ENCODE measurements at regions not wholly inside any gene's neighbourhood (a gene's known extent, or its start where the extent isn't known, plus 50 kb on each side); places are given as distances from the start of the nearest gene placed in this dataset.

DNA sequence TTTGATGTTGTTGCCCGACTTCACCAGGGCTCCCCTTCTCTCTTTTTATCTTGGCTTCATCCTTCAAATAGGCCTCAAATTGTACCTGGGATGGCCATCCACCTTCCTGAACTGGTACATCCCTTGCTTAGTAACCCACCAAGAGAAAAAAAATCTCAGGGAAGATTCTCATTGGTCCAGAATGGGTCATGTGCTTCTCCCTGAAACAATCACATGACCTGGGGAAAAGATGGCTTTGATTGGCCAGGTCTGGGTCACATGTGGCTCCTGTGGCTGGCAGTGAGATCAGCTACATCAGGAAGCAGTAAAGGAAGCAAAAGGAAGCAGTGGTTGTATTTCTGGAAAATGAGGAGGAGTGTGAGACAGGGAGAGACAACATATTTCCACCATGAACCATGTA is 540.2 kb downstream of the MIAT start:
- CTCF ChIA-PET, result no interaction called here
- H3K4me3 Mint-ChIP-seq, result no peak overlapping the region
- H3K27me3 Mint-ChIP-seq (ENCODE audit: low read depth), result peaks cover 17% of the 10 kb centered on the region
- no peaks in the 10 kb centered on the region for H3K9me3 Mint-ChIP-seq
- no peak overlapping the region for H3K27ac Mint-ChIP-seq
- no peak for DNase-seq
- intact Hi-C loops (cut with micrococcal nuclease), result no loop called here
- no peaks in the 10 kb centered on the region for H3K4me1 Mint-ChIP-seq (ENCODE audit: low read depth)
- H3K36me3 Mint-ChIP-seq (ENCODE audit: low read depth), result no peaks in the 10 kb centered on the region

DNA sequence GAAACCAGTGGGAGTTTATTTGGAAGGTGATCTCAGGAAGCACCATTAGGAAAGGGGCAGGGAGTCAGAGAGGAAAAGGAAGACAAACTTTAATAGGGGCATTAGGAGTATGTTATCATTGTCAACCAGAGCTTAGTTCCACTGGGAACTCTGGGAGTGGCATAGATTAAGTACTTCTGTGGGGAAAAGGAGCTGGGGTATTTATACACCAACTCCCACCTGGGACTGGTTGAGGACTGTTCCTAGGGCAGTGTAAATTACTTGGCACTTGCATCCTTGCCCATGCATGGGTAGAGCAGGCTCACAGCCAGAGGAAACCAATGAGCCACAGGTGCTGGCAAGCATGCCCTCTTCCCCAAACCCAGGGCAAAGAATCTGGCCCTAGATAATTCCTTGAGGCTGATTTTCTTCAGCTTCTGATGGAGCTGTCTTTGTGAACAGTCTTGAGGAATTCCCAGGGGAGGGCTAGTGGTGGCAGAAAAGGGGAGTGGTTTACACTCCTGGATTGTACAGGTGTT is 541.2 kb downstream of the MIAT start:
- H3K4me3 Mint-ChIP-seq, result no peak overlapping the region
- H3K27ac Mint-ChIP-seq, result no peak overlapping the region
- intact Hi-C loops (cut with micrococcal nuclease), result no loop called here
- H3K27me3 Mint-ChIP-seq (ENCODE audit: low read depth), result peaks cover 18% of the 10 kb centered on the region
- no peaks in the 10 kb centered on the region for H3K36me3 Mint-ChIP-seq (ENCODE audit: low read depth)
- CTCF ChIA-PET, result interaction anchor here (0.5 kb wide), 1 partner anchor 328 kb away, joined by 4 read pairs; no protein-coding TSS in a partner anchor
- H3K4me1 Mint-ChIP-seq (ENCODE audit: low read depth), result no peaks in the 10 kb centered on the region
- no peak for DNase-seq
- H3K9me3 Mint-ChIP-seq, result no peaks in the 10 kb centered on the region

DNA sequence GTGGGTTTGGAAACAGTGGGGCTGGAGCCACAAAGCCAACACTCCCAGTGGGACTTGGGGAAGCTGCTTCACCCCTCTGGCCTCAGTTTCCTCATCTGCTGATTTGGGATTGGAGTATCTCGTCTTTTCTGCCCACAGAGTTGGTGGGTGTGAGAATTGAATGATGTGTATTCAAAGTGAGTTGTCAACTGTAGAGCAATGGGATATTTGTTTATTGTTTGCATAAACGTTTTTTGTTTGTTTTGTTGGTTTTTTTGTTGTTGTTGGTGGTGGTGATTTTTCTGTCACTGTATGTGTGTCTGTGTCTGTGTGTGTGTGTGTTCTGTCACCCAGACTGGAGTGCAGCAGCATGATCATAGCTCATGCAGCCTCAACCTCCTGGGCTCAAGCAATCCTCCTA is 542.0 kb downstream of the MIAT start:
- no peak for DNase-seq

DNA sequence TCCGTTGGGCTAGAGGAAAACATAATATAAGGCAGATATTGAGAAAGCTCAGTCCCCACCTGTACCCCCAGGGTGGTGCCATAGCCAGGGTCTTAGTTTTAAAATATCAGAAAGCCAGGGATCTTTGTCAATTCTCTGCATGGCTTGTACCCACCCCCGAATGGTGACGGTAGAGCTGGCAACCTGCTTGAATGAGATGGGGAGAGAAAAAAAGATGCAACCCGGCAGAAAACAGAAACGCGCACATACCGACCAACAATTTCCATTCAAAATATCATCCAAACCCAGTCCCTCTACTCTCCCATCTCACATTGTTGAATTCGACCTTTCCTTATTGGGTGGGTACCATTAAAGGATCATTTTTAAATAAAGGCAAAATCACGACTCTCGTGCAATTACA is 543.9 kb downstream of the MIAT start:
- no peaks in the 10 kb centered on the region for H3K9me3 Mint-ChIP-seq
- no peaks in the 10 kb centered on the region for H3K36me3 Mint-ChIP-seq (ENCODE audit: low read depth)
- CTCF ChIA-PET, result no interaction called here
- peaks cover 26% of the 10 kb centered on the region for H3K27me3 Mint-ChIP-seq (ENCODE audit: low read depth)
- H3K4me3 Mint-ChIP-seq, result no peak overlapping the region
- intact Hi-C loops (cut with micrococcal nuclease), result no loop called here
- DNase-seq, result no peak
- no peaks in the 10 kb centered on the region for H3K4me1 Mint-ChIP-seq (ENCODE audit: low read depth)
- H3K27ac Mint-ChIP-seq, result no peak overlapping the region

More for the DNA sequence above, 542.0 kb downstream of the MIAT start:
- Mint-ChIP-seq H3K4me1 (ENCODE audit: low read depth) (no peaks in the 10 kb centered on the region), H3K4me3 (no peak overlapping the region), H3K36me3 (ENCODE audit: low read depth) (no peaks in the 10 kb centered on the region), H3K27me3 (ENCODE audit: low read depth) (peaks cover 19% of the 10 kb centered on the region), H3K9me3 (no peaks in the 10 kb centered on the region), H3K27ac (no peak overlapping the region)
- CTCF ChIA-PET, result no interaction called here
- intact Hi-C loops (cut with micrococcal nuclease), result no loop called here

DNA sequence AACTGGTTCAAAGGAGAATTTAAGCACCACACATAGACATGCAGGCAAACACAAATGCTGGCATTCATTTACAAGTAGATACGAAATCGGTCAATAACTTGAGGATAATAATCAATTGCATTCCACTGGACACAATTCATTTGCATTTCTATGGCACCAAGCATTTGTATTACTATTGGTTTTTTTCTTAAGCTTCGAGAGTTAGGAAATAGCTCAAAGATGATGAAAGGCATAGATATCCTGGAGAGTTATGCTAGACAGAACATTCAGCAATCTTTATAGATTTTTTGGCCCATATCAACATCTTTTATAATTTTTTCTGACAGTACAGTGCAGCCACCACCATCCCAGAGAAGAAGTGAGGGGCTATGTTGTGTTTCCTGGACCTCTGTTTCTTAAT is 544.4 kb downstream of the MIAT start:
- Mint-ChIP-seq H3K9me3 (no peaks in the 10 kb centered on the region), H3K36me3 (ENCODE audit: low read depth) (no peaks in the 10 kb centered on the region)

DNA sequence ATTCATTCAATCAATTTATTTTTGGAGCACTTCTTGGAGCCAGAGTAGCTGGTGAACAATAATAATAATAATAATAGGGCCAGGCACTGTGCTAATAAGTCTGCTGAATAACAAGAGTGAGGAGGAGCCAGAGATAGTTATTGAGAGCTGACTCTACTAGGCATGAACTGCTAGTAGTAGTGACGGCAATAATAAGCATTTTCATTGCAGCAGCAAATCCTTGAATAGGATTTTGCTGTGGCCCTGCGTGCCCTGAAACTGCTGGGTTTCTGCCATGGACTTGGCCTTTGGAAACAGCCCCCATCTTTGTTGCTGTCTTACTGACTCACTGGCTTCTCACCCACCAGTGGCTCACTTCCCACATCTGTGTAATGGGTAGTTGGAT is 545.9 kb downstream of the MIAT start:
- Mint-ChIP-seq H3K9me3 (no peaks in the 10 kb centered on the region), H3K27me3 (ENCODE audit: low read depth) (peaks cover 30% of the 10 kb centered on the region), H3K4me1 (ENCODE audit: low read depth) (no peaks in the 10 kb centered on the region), H3K36me3 (ENCODE audit: low read depth) (no peaks in the 10 kb centered on the region), H3K4me3 (no peak overlapping the region), H3K27ac (no peak overlapping the region)
- CTCF ChIA-PET, result no interaction called here
- no peak for DNase-seq
- intact Hi-C loops (cut with micrococcal nuclease), result no loop called here

More for the DNA sequence above, 544.4 kb downstream of the MIAT start:
- no peak for DNase-seq
- no peaks in the 10 kb centered on the region for H3K4me1 Mint-ChIP-seq (ENCODE audit: low read depth)
- H3K27me3 Mint-ChIP-seq (ENCODE audit: low read depth), result peaks cover 30% of the 10 kb centered on the region
- no peak overlapping the region for H3K4me3 Mint-ChIP-seq
- intact Hi-C loops (cut with micrococcal nuclease), result no loop called here
- no peak overlapping the region for H3K27ac Mint-ChIP-seq
- CTCF ChIA-PET, result no interaction called here

DNA sequence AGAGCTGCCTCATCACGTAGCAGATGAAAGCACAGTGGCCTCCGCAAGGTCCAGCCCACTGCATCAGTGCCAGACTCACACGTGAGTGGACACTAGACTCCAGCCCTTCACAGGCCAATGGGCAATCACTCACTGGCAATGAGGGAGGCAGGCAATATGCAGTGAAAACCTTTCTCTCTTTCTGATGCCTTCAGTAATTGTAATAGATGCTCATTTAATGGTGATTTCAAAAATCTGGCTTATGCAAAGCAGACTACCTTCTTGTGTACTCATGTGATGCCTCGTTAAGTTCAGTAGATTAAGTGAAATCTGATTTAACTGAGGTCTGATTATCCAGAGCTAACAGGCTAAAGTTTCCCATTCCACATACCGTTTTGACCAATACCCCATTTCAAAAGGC is 546.9 kb downstream of the MIAT start:
- no peak overlapping the region for H3K27ac Mint-ChIP-seq
- CTCF ChIA-PET, result no interaction called here
- no peaks in the 10 kb centered on the region for H3K36me3 Mint-ChIP-seq (ENCODE audit: low read depth)
- no peak overlapping the region for H3K4me3 Mint-ChIP-seq
- no peaks in the 10 kb centered on the region for H3K4me1 Mint-ChIP-seq (ENCODE audit: low read depth)
- H3K9me3 Mint-ChIP-seq, result no peaks in the 10 kb centered on the region
- intact Hi-C loops (cut with micrococcal nuclease), result no loop called here
- H3K27me3 Mint-ChIP-seq (ENCODE audit: low read depth), result peaks cover 30% of the 10 kb centered on the region
- no peak for DNase-seq

DNA sequence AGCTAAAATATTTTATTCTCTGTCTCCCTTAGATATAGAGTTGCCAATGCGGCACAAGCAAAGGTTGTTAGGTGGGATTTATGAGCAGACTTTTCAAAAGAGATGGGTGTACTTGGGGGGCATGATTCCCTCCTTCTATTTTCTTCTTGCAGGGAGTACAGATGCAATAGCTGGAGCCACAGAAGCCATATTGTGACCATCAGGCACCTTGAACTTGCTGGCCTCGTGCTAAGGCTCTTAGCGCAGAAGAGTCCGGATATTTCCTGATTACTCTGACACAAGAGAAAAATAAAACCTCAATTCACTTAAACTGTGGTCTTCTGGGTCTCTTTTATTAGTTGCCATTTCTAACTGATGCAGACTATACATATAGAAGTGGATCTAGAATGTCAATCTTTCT is 547.4 kb downstream of the MIAT start:
- no peak overlapping the region for H3K4me3 Mint-ChIP-seq
- H3K27me3 Mint-ChIP-seq (ENCODE audit: low read depth), result peaks cover 33% of the 10 kb centered on the region
- intact Hi-C loops (cut with micrococcal nuclease), result no loop called here
- no peaks in the 10 kb centered on the region for H3K4me1 Mint-ChIP-seq (ENCODE audit: low read depth)
- H3K27ac Mint-ChIP-seq, result no peak overlapping the region
- no peaks in the 10 kb centered on the region for H3K36me3 Mint-ChIP-seq (ENCODE audit: low read depth)
- CTCF ChIA-PET, result no interaction called here
- DNase-seq, result no peak
- no peaks in the 10 kb centered on the region for H3K9me3 Mint-ChIP-seq

DNA sequence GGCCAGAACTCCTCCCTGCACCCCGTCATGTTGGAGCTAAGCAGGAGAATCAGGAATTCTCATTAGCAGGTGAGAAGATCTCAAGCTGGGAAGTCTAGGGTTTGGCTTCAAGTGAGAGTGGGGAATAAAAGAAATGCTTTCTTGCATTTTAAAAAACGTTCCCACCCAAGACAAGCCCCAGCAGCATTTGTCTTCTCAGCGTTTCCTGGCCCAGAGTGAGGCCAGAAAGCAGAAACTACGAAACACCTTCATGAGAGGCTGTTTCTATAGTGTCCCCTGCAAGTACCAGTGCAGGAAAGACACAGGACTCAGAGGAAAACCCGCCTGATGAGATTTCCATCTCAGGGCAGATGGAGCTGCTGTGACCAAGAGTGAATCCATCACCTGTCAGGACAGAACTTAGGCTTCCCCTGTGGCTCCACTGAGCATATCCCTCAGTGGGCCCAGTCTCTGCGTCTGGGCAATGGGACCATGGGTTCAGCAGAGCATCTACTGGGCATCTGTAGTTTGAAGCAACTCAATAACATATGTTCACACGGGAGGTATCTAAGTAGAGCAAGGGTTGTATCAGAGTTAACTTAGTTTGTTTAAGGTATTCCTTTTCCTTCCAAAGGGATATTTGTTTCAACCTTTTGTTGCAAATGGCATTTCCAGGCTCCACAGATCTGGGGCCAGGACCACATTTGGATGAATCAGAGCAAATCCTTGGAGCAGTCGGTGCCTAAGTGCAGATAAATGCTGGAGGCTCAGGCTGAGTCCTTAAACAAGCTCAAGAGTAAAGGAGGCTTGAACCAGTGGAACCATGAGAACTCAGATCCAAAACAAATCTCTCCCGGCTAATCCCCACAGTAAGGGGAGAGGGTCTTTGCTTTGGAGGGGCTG is 548.3 kb downstream of the MIAT start:
- Mint-ChIP-seq H3K27me3 (ENCODE audit: low read depth) (peaks cover 26% of the 10 kb centered on the region), H3K4me3 (no peak overlapping the region), H3K4me1 (ENCODE audit: low read depth) (no peaks in the 10 kb centered on the region), H3K9me3 (no peaks in the 10 kb centered on the region), H3K36me3 (ENCODE audit: low read depth) (no peaks in the 10 kb centered on the region), H3K27ac (no peak overlapping the region)
- DNase-seq, result no peak
- intact Hi-C loops (cut with micrococcal nuclease), result no loop called here
- CTCF ChIA-PET, result no interaction called here

DNA sequence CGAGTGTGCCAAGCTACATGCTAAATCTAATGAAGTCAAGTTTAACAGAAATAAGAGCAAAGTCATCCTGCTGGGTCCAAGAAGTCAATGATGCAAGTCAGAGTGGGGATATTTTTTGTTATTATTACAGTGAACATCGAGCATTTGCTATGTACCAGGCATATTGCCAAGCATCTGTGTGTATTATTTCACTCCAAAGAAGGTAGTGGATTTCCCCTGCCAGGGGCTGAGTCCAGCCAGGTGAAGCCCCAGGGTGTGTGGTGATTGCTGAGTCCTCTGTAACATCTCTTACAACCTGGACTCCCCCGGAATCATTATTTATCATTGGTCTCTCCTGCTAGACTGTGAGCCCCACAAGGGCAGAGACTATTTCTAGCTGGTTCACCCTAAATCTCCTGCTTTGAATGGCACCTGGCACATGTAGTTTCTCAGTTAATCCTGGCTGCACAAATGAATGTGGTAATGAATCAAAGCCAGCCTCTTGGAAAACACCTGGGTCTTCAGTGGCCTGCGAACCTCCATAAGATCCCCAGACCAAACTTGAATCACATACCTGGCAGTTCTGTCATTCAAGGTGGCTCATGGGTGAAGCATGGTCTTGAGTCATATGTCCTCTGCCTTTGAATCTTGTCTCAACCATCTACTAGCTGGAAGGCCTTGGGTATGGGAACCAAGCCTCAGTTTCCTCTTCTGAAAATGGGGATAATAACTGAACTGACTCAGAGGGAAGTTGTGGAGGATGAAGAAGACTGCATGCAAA is 549.2 kb downstream of the MIAT start:
- Mint-ChIP-seq H3K36me3 (ENCODE audit: low read depth) (no peaks in the 10 kb centered on the region), H3K9me3 (no peaks in the 10 kb centered on the region), H3K4me1 (ENCODE audit: low read depth) (no peaks in the 10 kb centered on the region), H3K27me3 (ENCODE audit: low read depth) (peaks cover 23% of the 10 kb centered on the region), H3K27ac (no peak overlapping the region), H3K4me3 (no peak overlapping the region)
- DNase-seq, result no peak
- intact Hi-C loops (cut with micrococcal nuclease), result no loop called here
- CTCF ChIA-PET, result no interaction called here

DNA sequence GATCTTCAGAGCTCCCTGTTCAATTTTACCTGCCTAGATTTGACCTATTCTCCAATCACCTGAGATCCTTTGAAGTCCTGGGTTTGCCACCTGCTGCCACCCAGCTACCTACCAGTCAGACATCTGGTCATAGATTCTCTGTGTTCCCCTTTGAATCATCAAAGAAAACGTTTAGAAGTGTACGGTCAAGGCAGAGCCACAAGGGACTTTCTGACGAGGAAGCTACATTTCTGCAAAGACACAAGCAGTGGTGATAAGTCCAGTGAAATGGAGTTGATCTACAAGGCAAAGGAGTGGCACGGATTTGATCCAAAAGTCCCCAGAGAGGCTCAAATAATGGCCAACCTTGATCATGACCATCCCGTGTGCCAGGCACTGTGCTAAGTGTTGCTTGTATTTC is 549.9 kb downstream of the MIAT start:
- no peak overlapping the region for H3K27ac Mint-ChIP-seq
- DNase-seq, result no peak
- no peaks in the 10 kb centered on the region for H3K9me3 Mint-ChIP-seq
- H3K36me3 Mint-ChIP-seq (ENCODE audit: low read depth), result no peaks in the 10 kb centered on the region
- CTCF ChIA-PET, result no interaction called here
- H3K27me3 Mint-ChIP-seq (ENCODE audit: low read depth), result peaks cover 24% of the 10 kb centered on the region
- H3K4me1 Mint-ChIP-seq (ENCODE audit: low read depth), result no peaks in the 10 kb centered on the region
- intact Hi-C loops (cut with micrococcal nuclease), result no loop called here
- no peak overlapping the region for H3K4me3 Mint-ChIP-seq

DNA sequence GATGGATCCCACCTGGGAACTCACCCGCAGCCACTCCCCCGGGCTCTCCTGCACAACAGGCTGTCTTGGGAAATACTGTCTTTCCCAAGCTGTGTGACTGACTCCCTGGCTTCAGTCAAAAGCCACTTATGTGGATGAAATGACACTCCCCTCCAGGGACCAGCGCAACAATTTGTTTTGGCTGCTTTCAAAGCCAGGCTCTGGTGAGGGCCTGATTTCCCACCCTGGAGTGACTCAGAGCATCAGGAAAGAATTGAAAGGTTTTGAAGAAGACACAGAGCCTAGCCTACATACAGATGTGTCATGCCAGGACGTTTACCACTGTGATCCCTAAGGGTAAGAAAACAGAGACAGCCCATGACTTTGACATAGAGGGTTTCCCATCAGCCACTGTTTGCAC is 550.5 kb downstream of the MIAT start:
- DNase-seq, result no peak
- Mint-ChIP-seq H3K36me3 (ENCODE audit: low read depth) (no peaks in the 10 kb centered on the region), H3K27me3 (ENCODE audit: low read depth) (peaks cover 28% of the 10 kb centered on the region), H3K4me1 (ENCODE audit: low read depth) (peaks cover 2% of the 10 kb centered on the region), H3K4me3 (no peak overlapping the region), H3K27ac (no peak overlapping the region), H3K9me3 (no peaks in the 10 kb centered on the region)
- intact Hi-C loops (cut with micrococcal nuclease), result no loop called here
- CTCF ChIA-PET, result no interaction called here
